GM23338 (cell line): ENCODE measurements at regions not wholly inside any gene's neighbourhood (a gene's known extent, or its start where the extent isn't known, plus 50 kb on each side); places are given as distances from the start of the nearest gene placed in this dataset.

Experiments used
- ATAC-seq: fragments of 200-7000 bp; cut with Tn5 transposase; 3 replicates; pipeline ENCODE4 v1.9.1; 2020
- DNase-seq: peaks from one replicate; pipeline ENCODE4 v3.0.0-alpha.2; 2015; ENCODE audit warnings: low spot score
- H2AFZ ChIP-seq: fragments of 200-600 bp; sonication (generic); 2 replicates; pipeline ENCODE4 v1.8.0; 2016; ENCODE audit warnings: antibody characterized with exemption, mild to moderate bottlenecking, moderate library complexity
- H3F3A ChIP-seq: fragments of 200-600 bp; sonication (generic); replicated peaks from 2 replicates; pipeline ENCODE4 v1.8.0; 2017; ENCODE audit warnings: antibody characterized with exemption, mixed run types, low read depth
- H3K27ac ChIP-seq: fragments of 200-600 bp; sonication (generic); 2 replicates; pipeline ENCODE4 v1.6.1; 2016; ENCODE audit warnings: low read depth
- H3K27me3 ChIP-seq: fragments of 200-600 bp; sonication (generic); 2 replicates; pipeline ENCODE4 v1.8.0; 2016; ENCODE audit warnings: mild to moderate bottlenecking, mixed run types, moderate library complexity; ENCODE audit not compliant: insufficient read depth
- H3K36me3 ChIP-seq: fragments of 200-600 bp; sonication (generic); 2 replicates; pipeline ENCODE4 v1.8.0; 2016; ENCODE audit warnings: mild to moderate bottlenecking; ENCODE audit not compliant: insufficient read depth
- H3K4me1 ChIP-seq: fragments of 200-600 bp; sonication (generic); 2 replicates; pipeline ENCODE4 v1.8.0; 2016; ENCODE audit warnings: mild to moderate bottlenecking, moderate library complexity; ENCODE audit not compliant: insufficient read depth
- H3K4me2 ChIP-seq: fragments of 200-600 bp; sonication (generic); 2 replicates; pipeline ENCODE4 v1.7.1; 2017; ENCODE audit warnings: mixed run types
- H3K4me3 ChIP-seq: fragments of 200-600 bp; sonication (generic); 2 replicates; pipeline ENCODE4 v1.6.1; 2016; ENCODE audit warnings: mixed run types
- H3K79me2 ChIP-seq: fragments of 200-600 bp; sonication (generic); replicated peaks from 2 replicates; pipeline ENCODE4 v1.8.0; 2017; ENCODE audit warnings: mild to moderate bottlenecking; ENCODE audit not compliant: insufficient read depth
- H3K9me2 ChIP-seq: fragments of 200-600 bp; sonication (generic); 2 replicates; pipeline ENCODE4 v1.8.0; 2017; ENCODE audit not compliant: insufficient read depth
- H4K20me1 ChIP-seq: fragments of 200-600 bp; sonication (generic); replicated peaks from 2 replicates; pipeline ENCODE4 v1.8.0; 2017; ENCODE audit warnings: mild to moderate bottlenecking; ENCODE audit not compliant: insufficient read depth
- H3K27ac Mint-ChIP-seq: 2 replicates; pipeline ENCODE4 v1.8.0; 2020; ENCODE audit warnings: inconsistent platforms, mild to moderate bottlenecking, moderate library complexity, mixed read lengths
- H3K27me3 Mint-ChIP-seq: 3 replicates; pipeline ENCODE4 v1.8.0; 2022; ENCODE audit warnings: low read depth, mild to moderate bottlenecking, moderate library complexity, mixed read lengths, inconsistent platforms; ENCODE audit not compliant: insufficient read depth, poor library complexity
- H3K36me3 Mint-ChIP-seq: 3 replicates; pipeline ENCODE4 v1.8.0; 2021; ENCODE audit warnings: low read depth, mild to moderate bottlenecking, inconsistent platforms, moderate library complexity, mixed read lengths
- H3K4me1 Mint-ChIP-seq: 3 replicates; pipeline ENCODE4 v1.8.0; 2020; ENCODE audit warnings: mild to moderate bottlenecking, inconsistent platforms, mixed read lengths
- H3K4me3 Mint-ChIP-seq: 3 replicates; pipeline ENCODE4 v1.8.0; 2021; ENCODE audit warnings: moderate library complexity, mild to moderate bottlenecking, inconsistent platforms, mixed read lengths
- H3K9me3 Mint-ChIP-seq: 3 replicates; pipeline ENCODE4 v1.8.0; 2020; ENCODE audit warnings: moderate library complexity, mild to moderate bottlenecking, inconsistent platforms, mixed read lengths
- CREB1 ChIP-seq: fragments of 250-450 bp; sonication (Bioruptor Pico); IDR thresholded peaks from 2 replicates; pipeline ENCODE4 v1.5.0; 2020; ENCODE audit warnings: low read depth, mild to moderate bottlenecking, moderate library complexity
- EZH2 ChIP-seq: fragments of 200-600 bp; sonication (generic); IDR thresholded peaks from one replicate; pipeline ENCODE4 v1.8.0; 2017; ENCODE audit warnings: antibody characterized with exemption, mild to moderate bottlenecking, low read depth; ENCODE audit not compliant: unreplicated experiment
- JUNB ChIP-seq: IDR thresholded peaks from one replicate; pipeline ENCODE4 v1.6.1; 2016; ENCODE audit warnings: antibody characterized with exemption; ENCODE audit not compliant: unreplicated experiment
- NANOG ChIP-seq: IDR thresholded peaks from 2 replicates; pipeline ENCODE4 v1.6.1; 2016; ENCODE audit warnings: antibody characterized with exemption, borderline replicate concordance
- POLR2AphosphoS5 ChIP-seq: IDR thresholded peaks from 2 replicates; pipeline ENCODE4 v1.6.1; 2016; ENCODE audit warnings: antibody characterized with exemption, low read depth
- STAT1 ChIP-seq: IDR thresholded peaks from one replicate; pipeline ENCODE4 v1.6.1; 2016; ENCODE audit warnings: antibody characterized with exemption; ENCODE audit not compliant: unreplicated experiment
- TF ChIP-seq, protein P1 (sequence below): IDR thresholded peaks from one replicate; pipeline ENCODE4 v1.6.1; 2018; ENCODE audit warnings: antibody characterized with exemption; ENCODE audit not compliant: unreplicated experiment
- TF ChIP-seq, protein P2 (sequence below): fragments of 250-450 bp; sonication (Bioruptor Pico); IDR thresholded peaks from 2 replicates; pipeline ENCODE4 v1.5.0; 2020; ENCODE audit warnings: mild to moderate bottlenecking, moderate library complexity
- TF ChIP-seq, protein P3 (sequence below): IDR thresholded peaks from 2 replicates; pipeline ENCODE4 v1.6.1; 2016; ENCODE audit warnings: antibody characterized with exemption

DNA sequence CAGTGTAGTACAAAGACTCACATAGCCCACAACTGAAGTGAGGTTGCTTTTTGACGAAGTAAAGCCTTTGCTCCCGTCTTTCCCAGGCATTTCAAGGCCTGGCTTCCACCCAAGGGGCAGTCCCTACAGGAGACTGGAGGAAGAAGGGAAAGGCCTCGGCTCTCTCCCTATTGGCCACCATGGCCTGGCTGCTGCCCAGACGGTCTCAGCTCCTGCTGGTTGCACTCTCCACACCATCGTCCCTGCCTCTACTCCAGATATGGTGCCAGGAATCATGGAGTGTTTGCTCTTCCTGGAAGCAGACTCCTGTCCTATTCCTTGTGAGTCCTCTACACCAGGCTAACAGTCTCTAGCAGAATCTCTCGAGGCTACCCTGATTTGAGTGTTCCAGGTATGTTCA lies 124.1 kb upstream of the UQCRFS1 start:
- no peak for ATAC-seq
- no peak overlapping the region for H3K27ac Mint-ChIP-seq
- H3K4me1 ChIP-seq = no peaks in the 10 kb centered on the region
- no peak for DNase-seq
- H3K27ac ChIP-seq = no peak overlapping the region
- H2AFZ ChIP-seq = no peak overlapping the region
- H3K27me3 Mint-ChIP-seq = peaks cover 6% of the 10 kb centered on the region
- no peaks in the 10 kb centered on the region for H3K4me1 Mint-ChIP-seq
- peaks cover 7% of the 10 kb centered on the region for H3K9me3 Mint-ChIP-seq
- no peaks in the 10 kb centered on the region for H3K36me3 ChIP-seq
- H3K9me2 ChIP-seq = peaks cover 9% of the 10 kb centered on the region; the same call in 1 of the 2 replicates
- H3K79me2 ChIP-seq = no peaks in the 10 kb centered on the region
- TF ChIP-seq, protein P1, sequence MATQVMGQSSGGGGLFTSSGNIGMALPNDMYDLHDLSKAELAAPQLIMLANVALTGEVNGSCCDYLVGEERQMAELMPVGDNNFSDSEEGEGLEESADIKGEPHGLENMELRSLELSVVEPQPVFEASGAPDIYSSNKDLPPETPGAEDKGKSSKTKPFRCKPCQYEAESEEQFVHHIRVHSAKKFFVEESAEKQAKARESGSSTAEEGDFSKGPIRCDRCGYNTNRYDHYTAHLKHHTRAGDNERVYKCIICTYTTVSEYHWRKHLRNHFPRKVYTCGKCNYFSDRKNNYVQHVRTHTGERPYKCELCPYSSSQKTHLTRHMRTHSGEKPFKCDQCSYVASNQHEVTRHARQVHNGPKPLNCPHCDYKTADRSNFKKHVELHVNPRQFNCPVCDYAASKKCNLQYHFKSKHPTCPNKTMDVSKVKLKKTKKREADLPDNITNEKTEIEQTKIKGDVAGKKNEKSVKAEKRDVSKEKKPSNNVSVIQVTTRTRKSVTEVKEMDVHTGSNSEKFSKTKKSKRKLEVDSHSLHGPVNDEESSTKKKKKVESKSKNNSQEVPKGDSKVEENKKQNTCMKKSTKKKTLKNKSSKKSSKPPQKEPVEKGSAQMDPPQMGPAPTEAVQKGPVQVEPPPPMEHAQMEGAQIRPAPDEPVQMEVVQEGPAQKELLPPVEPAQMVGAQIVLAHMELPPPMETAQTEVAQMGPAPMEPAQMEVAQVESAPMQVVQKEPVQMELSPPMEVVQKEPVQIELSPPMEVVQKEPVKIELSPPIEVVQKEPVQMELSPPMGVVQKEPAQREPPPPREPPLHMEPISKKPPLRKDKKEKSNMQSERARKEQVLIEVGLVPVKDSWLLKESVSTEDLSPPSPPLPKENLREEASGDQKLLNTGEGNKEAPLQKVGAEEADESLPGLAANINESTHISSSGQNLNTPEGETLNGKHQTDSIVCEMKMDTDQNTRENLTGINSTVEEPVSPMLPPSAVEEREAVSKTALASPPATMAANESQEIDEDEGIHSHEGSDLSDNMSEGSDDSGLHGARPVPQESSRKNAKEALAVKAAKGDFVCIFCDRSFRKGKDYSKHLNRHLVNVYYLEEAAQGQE = no peak
- TF ChIP-seq, protein P2, sequence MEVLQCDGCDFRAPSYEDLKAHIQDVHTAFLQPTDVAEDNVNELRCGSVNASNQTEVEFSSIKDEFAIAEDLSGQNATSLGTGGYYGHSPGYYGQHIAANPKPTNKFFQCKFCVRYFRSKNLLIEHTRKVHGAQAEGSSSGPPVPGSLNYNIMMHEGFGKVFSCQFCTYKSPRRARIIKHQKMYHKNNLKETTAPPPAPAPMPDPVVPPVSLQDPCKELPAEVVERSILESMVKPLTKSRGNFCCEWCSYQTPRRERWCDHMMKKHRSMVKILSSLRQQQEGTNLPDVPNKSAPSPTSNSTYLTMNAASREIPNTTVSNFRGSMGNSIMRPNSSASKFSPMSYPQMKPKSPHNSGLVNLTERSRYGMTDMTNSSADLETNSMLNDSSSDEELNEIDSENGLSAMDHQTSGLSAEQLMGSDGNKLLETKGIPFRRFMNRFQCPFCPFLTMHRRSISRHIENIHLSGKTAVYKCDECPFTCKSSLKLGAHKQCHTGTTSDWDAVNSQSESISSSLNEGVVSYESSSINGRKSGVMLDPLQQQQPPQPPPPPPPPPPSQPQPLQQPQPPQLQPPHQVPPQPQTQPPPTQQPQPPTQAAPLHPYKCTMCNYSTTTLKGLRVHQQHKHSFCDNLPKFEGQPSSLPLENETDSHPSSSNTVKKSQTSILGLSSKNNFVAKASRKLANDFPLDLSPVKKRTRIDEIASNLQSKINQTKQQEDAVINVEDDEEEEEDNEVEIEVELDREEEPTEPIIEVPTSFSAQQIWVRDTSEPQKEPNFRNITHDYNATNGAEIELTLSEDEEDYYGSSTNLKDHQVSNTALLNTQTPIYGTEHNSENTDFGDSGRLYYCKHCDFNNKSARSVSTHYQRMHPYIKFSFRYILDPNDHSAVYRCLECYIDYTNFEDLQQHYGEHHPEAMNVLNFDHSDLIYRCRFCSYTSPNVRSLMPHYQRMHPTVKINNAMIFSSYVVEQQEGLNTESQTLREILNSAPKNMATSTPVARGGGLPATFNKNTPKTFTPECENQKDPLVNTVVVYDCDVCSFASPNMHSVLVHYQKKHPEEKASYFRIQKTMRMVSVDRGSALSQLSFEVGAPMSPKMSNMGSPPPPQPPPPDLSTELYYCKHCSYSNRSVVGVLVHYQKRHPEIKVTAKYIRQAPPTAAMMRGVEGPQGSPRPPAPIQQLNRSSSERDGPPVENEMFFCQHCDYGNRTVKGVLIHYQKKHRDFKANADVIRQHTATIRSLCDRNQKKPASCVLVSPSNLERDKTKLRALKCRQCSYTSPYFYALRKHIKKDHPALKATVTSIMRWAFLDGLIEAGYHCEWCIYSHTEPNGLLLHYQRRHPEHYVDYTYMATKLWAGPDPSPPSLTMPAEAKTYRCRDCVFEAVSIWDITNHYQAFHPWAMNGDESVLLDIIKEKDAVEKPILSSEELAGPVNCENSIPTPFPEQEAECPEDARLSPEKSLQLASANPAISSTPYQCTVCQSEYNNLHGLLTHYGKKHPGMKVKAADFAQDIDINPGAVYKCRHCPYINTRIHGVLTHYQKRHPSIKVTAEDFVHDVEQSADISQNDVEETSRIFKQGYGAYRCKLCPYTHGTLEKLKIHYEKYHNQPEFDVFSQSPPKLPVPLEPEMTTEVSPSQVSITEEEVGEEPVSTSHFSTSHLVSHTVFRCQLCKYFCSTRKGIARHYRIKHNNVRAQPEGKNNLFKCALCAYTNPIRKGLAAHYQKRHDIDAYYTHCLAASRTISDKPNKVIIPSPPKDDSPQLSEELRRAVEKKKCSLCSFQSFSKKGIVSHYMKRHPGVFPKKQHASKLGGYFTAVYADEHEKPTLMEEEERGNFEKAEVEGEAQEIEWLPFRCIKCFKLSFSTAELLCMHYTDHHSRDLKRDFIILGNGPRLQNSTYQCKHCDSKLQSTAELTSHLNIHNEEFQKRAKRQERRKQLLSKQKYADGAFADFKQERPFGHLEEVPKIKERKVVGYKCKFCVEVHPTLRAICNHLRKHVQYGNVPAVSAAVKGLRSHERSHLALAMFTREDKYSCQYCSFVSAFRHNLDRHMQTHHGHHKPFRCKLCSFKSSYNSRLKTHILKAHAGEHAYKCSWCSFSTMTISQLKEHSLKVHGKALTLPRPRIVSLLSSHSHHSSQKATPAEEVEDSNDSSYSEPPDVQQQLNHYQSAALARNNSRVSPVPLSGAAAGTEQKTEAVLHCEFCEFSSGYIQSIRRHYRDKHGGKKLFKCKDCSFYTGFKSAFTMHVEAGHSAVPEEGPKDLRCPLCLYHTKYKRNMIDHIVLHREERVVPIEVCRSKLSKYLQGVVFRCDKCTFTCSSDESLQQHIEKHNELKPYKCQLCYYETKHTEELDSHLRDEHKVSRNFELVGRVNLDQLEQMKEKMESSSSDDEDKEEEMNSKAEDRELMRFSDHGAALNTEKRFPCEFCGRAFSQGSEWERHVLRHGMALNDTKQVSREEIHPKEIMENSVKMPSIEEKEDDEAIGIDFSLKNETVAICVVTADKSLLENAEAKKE (CRISPR knock-in tag) = no peak
- TF ChIP-seq CREB1 (CRISPR knock-in tag) (no peak), NANOG (no peak), POLR2AphosphoS5 (no peak), EZH2 (no peak), JUNB (no peak), STAT1 (no peak)
- TF ChIP-seq, protein P3, sequence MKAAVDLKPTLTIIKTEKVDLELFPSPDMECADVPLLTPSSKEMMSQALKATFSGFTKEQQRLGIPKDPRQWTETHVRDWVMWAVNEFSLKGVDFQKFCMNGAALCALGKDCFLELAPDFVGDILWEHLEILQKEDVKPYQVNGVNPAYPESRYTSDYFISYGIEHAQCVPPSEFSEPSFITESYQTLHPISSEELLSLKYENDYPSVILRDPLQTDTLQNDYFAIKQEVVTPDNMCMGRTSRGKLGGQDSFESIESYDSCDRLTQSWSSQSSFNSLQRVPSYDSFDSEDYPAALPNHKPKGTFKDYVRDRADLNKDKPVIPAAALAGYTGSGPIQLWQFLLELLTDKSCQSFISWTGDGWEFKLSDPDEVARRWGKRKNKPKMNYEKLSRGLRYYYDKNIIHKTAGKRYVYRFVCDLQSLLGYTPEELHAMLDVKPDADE = no peak
- H3K4me3 ChIP-seq = no peak overlapping the region
- no peaks in the 10 kb centered on the region for H3K36me3 Mint-ChIP-seq
- H3F3A ChIP-seq = no peaks in the 10 kb centered on the region
- H3K4me3 Mint-ChIP-seq = no peak overlapping the region
- no peaks in the 10 kb centered on the region for H3K27me3 ChIP-seq
- no peak overlapping the region for H3K4me2 ChIP-seq
- H4K20me1 ChIP-seq = no peaks in the 10 kb centered on the region
